Esophagus muscularis mucosa (tissue), 3 donors: ENCODE measurements at regions not wholly inside any gene's neighbourhood (a gene's known extent, or its start where the extent isn't known, plus 50 kb on each side); places are given as distances from the start of the nearest gene placed in this dataset.

Experiments
- POLR2A ChIP-seq: fragments of 450-650 bp; IDR thresholded peaks from one replicate; pipeline ENCODE4 v1.6.1; 2017; ENCODE audit warnings: antibody characterized with exemption, moderate library complexity, mild to moderate bottlenecking, low read depth
- POLR2AphosphoS5 ChIP-seq, 2 donors: sonication (generic); formaldehyde crosslinking; IDR thresholded peaks; one replicate each; pipeline ENCODE4 v1.6.1; 2017; ENCODE audit warnings: antibody characterized with exemption in 2 of 2
- TF ChIP-seq, protein P1 (sequence below), 3 experiments: fragments of 200-600 bp in 2 of 3; fragments of 450-650 bp in 1 of 3; sonication (generic) in 2 of 3; IDR thresholded peaks; one replicate each; pipeline ENCODE4 v1.5.1; 2017 to 2019; ENCODE audit warnings: antibody characterized with exemption in 3 of 3, mild to moderate bottlenecking in 2 of 3, moderate library complexity in 1 of 3

- TF ChIP-seq, protein P1, sequence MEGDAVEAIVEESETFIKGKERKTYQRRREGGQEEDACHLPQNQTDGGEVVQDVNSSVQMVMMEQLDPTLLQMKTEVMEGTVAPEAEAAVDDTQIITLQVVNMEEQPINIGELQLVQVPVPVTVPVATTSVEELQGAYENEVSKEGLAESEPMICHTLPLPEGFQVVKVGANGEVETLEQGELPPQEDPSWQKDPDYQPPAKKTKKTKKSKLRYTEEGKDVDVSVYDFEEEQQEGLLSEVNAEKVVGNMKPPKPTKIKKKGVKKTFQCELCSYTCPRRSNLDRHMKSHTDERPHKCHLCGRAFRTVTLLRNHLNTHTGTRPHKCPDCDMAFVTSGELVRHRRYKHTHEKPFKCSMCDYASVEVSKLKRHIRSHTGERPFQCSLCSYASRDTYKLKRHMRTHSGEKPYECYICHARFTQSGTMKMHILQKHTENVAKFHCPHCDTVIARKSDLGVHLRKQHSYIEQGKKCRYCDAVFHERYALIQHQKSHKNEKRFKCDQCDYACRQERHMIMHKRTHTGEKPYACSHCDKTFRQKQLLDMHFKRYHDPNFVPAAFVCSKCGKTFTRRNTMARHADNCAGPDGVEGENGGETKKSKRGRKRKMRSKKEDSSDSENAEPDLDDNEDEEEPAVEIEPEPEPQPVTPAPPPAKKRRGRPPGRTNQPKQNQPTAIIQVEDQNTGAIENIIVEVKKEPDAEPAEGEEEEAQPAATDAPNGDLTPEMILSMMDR (IDR thresholded peaks at IDR 0.05): no peak
- no peak for TF ChIP-seq POLR2A
- no peak for TF ChIP-seq POLR2AphosphoS5 (IDR thresholded peaks at IDR 0.05)
These were observed 69.8 kb upstream of the ESRRB start for GRCh38 chr14:76306131-76306530.
